Germinal center (tissue), 1 donor: ENCODE measurements at regions not wholly inside any gene's neighbourhood (a gene's known extent, or its start where the extent isn't known, plus 50 kb on each side); places are given as distances from the start of the nearest gene placed in this dataset.
A peak's percentile ranks its signal among the peaks of the same experiment; 100 is the strongest.

ENCODE experiments used
- DNase-seq: peaks from one replicate; pipeline ENCODE4 v3.0.0; 2012; ENCODE audit warnings: mixed read lengths, low spot score

DNA sequence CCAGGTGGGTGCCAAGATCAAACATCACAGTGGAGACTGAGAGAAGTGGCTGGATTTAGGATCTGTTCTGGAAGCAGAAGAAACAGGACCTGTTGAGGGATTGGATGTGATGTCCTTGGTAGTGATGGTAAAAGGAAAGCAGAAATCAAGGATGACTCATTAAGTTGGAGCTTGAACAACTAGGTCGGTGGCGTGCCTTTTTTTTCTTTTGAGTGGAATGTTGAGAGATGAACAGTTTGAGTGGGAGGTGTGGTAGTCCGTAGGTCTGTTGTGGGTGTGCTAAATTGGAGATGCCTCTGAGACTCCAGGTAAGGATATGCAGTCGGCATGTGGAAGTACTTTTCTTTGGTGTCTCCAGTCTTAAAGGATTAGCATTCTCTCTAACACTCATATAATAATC, 92.1 kb upstream of the IL12B start:
- DNase-seq, result no peak

GRCh38 chr5:159422910-159423309, 92.6 kb upstream of the IL12B start:
- DNase-seq, result no peak

DNA sequence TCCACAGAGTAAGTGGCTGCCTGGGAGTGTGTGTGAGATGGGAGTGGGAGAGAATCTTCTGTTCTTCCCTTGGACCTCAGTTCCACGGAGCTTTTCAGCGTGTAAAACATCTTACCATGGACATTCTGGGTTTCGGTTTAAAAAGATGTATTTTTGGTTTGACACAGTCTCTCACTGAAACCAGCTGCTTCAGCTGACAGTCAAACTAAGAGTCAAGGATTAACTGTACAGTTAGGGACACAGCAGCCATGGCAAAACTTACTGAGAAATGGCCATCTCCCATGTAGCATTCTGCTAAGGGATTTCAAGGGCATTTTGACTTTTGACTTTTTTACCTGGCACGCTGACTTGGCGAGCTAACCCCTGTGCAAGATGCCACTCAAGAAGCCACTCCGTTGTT, 93.8 kb upstream of the IL12B start:
- DNase-seq, result no peak

GRCh38 chr5:159426694-159427093, 96.4 kb upstream of the IL12B start:
- DNase-seq, result no peak

DNA sequence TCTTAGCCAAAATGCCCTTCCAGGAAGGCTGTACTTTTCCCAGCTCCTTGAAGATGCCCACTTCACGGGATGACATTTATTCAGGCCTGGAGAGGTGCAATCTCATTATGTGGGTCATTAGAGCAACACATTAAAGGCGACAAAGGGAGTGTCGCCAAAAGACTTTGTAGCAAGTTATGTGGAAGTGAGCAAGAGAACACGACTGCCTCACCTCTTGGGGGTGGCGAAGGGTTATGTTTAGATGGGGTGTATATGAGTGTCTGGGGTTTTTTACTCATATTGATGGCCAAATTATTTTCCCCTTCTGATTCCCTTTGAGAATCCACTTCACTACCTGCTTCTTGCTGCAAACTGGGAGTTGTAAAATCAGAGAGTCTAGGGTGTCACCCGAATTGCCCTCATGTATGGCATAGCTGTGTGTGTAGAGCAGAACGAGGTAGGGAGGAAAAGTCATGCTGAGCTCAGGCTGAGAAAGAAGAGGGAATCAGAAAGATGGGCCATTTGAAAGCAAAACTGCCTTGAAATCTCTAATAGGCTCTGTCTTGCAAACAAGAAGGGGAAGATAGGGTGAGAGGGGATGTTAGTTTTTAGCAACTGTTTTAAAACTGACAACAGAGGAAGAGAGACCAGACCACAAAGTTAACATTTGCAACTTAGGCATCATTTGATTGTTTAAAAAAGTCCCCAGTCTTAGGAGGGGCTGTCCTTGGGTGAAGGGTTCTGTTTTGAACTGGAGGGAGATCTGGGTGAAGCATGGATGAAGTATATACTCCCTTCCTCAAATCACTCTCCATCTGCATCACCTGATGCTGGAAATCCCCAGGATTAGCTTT, 97.1 kb upstream of the IL12B start:
- peak; percentile 39 for DNase-seq

- DNase-seq, result no peak
These were observed 100.2 kb upstream of the IL12B start for GRCh38 chr5:159430361-159431012.

DNA sequence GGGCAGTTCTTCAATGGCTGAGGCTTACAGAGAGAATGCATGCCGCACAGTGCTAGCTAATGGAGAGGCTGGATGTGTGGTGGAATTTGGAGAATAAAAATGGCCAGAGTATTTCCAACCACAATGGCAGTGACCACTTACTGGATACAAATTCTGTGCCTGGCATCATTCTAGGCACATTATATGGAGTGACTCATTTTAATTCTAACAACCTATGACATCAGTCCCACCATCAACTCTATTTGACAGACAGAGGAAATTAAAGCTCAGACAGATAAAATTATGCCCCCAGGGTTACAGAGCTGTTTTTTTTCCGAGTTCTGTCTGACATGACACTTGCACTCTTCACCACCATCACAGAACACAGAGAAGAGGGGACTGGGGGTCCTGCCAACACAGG, 105.6 kb upstream of the IL12B start:
- DNase-seq, result no peak

- DNase-seq, result no peak
These were observed 107.8 kb upstream of the IL12B start for GRCh38 chr5:159438092-159438491.

GRCh38 chr5:159439002-159439401, 108.7 kb upstream of the IL12B start:
- DNase-seq, result no peak

GRCh38 chr5:159440235-159440634, 109.9 kb upstream of the IL12B start:
- DNase-seq, result peak; percentile 56

DNA sequence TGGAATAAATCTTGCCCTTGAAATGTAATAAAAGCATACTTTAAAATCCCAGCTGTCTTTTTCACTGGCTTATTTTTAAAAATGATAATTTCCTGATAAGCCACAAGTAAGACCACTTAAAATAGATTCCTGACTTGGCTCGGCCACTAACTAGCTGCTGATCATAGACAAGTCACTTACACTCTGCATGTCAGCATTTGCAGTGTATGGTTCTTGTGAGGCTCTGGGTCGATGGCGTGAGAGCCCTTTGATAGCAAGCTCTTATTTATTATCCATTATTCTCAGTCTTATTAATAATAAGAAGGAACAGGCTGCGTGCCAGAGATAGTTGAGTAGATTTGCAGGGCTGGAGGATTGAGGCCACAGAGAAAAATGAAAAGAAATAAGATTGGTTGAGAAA, 110.7 kb upstream of the IL12B start:
- no peak for DNase-seq

DNA sequence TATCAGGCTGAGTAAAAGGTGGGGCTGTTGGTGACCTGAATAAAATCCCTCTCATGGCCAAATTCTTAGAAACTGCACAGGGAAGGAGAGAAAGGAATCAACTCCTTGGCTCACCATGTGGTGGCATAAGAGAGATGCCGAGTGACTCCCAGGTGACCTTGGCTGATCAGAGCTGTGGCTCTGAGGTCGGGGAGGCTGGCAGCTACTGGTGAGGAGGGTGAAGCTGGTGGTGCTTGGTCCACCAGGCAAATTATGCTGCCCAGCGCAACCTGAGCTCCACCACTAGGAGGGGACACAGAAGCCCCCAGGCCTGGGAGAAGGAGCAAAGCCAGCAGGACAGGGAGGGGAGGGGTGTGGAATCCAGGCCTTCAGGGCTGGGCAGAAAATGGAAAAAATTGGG, 111.2 kb upstream of the IL12B start:
- DNase-seq, result no peak

DNA sequence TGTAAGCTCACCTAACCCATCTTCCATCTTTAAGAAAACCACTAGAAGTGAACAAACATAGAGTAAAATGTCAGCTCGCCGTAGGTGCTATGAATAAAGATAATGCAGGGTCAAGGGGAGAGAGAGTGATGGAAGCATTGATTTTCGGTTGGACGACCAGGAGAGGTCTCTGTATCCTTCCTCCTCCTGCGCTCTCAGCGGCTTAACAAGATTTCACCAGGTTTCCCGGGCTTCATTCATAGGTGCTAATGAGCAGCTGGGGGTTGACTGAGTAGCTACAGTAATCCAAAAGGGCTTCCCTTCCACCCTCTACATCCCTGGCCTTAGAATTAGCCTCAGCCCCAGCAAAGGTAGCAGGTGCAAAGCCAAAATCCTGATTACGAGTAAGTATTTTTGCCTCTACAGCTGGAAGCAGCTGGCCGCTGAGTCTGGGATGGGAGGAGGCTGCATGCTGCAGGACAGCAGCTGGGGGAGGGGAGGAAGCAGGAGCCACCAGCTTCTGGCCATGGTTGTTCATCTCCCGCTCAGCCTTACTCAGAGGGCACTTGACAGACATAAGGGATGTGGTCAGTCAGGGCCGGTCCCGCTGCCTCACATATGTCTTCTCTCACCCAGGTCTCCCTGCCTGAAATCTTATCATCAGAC, 112.0 kb upstream of the IL12B start:
- no peak for DNase-seq

GRCh38 chr5:159444441-159445082, 114.3 kb upstream of the IL12B start:
- DNase-seq, result no peak

DNA sequence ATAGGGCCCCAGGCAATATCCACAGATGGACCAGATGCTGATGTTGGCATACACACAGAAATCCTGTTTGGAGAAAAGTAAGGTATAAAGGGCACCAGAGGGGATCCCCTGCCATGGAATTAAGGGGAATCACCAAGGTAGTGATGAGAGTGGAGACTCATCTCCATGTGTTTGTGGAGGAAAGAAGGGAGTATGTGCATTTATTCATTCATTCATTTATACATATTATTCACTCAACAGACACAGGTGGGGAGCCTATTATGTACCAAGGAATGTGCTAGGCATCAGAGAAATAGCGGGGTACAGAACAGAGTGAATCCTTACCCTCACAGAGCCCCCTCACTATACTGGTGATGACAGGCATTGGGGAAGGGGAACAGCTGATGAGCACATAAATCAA, 116.8 kb upstream of the IL12B start:
- no peak for DNase-seq

DNA sequence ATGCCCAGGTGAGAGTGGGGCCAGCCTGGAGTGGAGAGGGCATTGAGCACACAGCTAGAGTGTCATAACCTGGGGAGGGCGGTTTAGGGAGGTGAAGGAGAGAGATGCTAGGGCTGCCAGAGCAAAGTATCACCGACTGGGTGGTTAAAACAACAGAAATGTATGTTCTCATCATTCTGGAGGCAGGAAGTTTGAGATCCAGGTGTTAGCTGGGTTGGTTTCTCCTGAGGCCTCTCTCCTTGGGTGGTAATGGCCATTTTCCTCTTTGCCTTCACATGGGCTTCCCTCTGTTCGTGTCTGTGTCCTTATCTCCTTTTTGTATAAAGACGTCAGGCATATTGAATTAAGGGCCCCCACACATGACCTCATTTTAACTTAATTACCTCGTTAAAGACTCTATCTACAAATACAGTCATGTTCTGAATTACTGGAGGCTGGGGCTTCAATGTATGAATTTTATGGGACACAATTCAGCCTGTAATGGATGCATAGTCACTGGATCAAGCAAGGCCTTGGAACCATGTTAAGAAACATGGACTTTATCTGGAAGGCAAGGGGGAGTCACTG, 118.6 kb upstream of the IL12B start:
- DNase-seq, result no peak

DNA sequence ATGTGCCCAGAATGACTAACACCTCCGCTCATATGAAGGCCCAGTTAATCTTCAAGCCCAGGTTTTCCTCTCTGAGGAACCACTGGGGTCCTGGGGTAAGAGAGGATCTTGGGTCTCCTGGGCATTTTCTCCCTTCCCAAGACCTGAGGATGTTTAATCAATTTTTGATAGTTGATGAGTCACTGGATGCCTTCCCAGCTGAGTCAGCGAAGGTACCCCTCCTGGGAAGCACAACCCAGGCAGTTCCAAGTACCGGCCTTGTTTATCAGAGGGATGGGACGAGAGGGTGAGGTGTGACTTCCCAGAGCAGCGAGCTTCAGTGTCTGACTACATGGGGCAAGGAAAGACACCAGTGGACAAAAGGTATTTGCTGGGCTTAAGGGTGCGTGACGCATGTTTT, 119.6 kb upstream of the IL12B start:
- no peak for DNase-seq

DNA sequence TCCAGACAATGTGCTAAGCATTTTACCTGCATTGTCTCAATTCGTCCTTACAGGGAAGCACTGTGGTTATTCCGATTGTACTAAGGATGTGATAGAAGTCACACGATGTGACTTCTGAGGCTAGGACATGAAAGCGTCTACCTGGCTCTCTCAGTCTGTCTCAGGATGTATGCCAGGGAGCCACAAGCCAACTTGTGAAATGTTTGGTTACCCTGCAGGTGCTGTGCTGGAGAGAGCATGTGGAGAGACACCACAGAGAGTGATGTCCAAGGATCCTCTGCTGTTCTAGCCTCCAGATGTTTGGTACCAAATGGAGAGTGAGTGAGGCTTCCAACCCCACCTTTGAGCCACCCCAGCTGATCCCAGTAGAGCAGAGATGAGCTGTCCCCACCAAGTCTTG, 120.1 kb upstream of the IL12B start:
- no peak for DNase-seq

DNA sequence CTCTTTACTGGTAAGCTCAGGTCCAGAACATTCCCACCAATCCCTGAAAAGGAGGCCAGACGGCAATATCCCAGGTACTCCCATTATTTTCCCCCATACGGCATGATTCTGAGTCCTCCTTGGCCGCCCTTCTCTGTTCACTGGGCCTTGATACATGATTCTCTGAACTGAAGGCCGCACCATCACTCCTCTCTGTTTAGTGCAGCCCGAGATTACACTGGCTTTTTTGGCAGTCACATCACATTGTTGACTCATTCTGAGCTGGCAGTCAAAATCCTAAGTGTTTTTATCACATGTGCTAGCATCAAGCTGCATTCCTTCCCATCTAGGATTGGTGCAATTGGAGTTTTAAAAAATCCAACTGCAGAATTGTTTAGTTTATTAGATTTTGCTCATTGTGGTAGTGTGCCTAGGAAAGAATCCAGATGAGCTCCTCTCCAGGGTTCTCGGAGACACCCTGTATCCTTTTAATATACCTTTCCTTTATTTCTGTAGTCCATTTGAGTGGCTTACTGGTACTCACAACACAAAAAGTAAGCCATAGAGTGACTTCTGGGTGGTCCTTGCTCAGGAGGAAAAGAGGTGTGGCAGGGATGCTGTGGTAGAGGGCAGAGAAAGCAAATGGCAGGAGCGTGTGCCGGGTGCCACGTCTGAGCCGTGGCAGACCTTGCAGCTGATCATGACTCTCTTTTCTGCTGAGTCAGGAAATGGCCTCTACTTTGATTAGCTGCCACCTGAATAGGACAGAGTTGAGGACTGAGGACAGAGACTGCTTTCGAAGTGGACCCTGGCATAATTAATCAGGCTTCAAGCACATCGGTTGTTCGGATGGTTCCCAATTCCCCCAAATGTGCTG, 121.1 kb upstream of the IL12B start:
- DNase-seq, result no peak

DNA sequence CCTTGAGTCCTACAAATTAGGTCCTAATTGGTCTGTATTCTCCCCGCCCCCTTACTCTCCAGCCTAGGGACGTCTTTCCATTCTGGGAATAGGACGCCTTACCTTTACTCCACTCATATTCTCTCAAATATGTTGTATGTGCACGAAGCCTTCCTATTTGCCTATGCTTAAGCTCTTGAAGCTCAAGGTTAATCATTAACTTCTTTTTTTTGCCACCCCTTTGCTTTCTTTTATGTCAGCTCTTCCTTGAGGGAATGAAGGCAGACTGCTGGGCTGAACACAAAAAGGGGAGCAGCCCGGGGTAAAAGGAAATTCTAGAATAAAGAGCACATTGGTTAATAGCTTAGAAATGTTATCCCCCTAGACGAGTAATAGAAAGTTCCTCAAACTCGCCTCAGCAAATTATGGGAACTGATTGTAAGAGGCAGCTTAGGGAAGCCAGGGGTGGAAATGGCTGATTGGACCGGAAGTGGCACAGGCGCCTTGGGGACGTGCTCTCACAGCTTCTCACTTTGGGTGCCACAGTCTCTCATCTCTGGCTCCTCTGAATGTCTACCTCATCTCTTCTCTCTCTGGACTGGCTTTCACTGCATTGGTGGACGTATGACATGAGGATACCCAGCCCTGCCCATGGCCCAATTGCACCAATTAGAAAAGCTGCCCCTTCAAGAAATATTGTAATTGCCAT, 122.3 kb upstream of the IL12B start:
- no peak for DNase-seq

- no peak for DNase-seq
These were observed 122.9 kb upstream of the IL12B start for GRCh38 chr5:159453209-159453608.
